HCT116 (cell line): ENCODE measurements at regions not wholly inside any gene's neighbourhood (a gene's known extent, or its start where the extent isn't known, plus 50 kb on each side); places are given as distances from the start of the nearest gene placed in this dataset.

Source experiments
- ATAC-seq: fragments of 200-7000 bp; cut with Tn5 transposase; 2 replicates; pipeline ENCODE4 v1.9.1; 2020; ENCODE audit warnings: mild to moderate bottlenecking, moderate library complexity
- BruUV-seq: library from RNA; stranded (reverse); fragments of 400-500 nt; replicated peaks from 2 replicates; lab custom pipeline; 2021; lab: Mats Ljungman, UMichigan
- CTCF ChIA-PET: fragments of 300-600 bp; sonication (Branson Sonifier 250); formaldehyde crosslinking; loops from one replicate; lab custom pipeline; 2021; ENCODE audit warnings: antibody characterized with exemption; lab: Charles Lee
- POLR2A ChIA-PET: fragments of 300-600, 350-600 bp; sonication (Branson Sonifier 250); formaldehyde crosslinking; loops from one replicate; lab custom pipeline; 2021; ENCODE audit warnings: antibody characterized with exemption; lab: Charles Lee
- RAD21 ChIA-PET, 2 experiments: fragments of 300-600 bp; sonication (Branson Sonifier 250); formaldehyde crosslinking; loops; one replicate each; lab custom pipeline; 2023; ENCODE audit warnings: low total read pairs in 2 of 2; ENCODE audit not compliant: uncharacterized antibody in 2 of 2, unreplicated experiment in 2 of 2, low non-redundant PET in 1 of 2; lab: Charles Lee
- DNase-seq: peaks from one replicate; pipeline ENCODE4 v3.0.0-alpha.2; 2010; ENCODE audit warnings: low read depth, low spot score
- H2AFZ ChIP-seq: fragments of 200-600 bp; shearing (Covaris generic), sonication (generic); 2 replicates; pipeline ENCODE4 v1.6.1; 2017; ENCODE audit warnings: low read depth, mixed run types, mixed read lengths, antibody characterized with exemption, low read length; ENCODE audit not compliant: poor library complexity, severe bottlenecking
- H3K27ac ChIP-seq: 2 replicates; pipeline ENCODE4 v1.5.1; 2012; ENCODE audit warnings: low read depth, low read length
- H3K27me3 ChIP-seq: fragments of 200-600 bp; sonication (generic); 2 replicates; pipeline ENCODE4 v1.6.1; 2016; ENCODE audit warnings: mixed run types, low read length, mixed read lengths; ENCODE audit not compliant: insufficient read depth
- H3K36me3 ChIP-seq, 2 experiments: fragments of 200-500 bp in 1 of 2; fragments of 200-600 bp in 1 of 2; sonication (Bioruptor generic) in 1 of 2; sonication (generic) in 1 of 2; 2 replicates each; pipeline versions ENCODE4 v1.5.1 to v1.6.1; 2014 to 2016; ENCODE audit warnings: low read length in 2 of 2, inconsistent platforms in 1 of 2, mixed read lengths in 1 of 2, mixed run types in 1 of 2; ENCODE audit not compliant: insufficient read depth in 2 of 2, control insufficient read depth in 1 of 2
- H3K4me1 ChIP-seq, 2 experiments: fragments of 200-600 bp in 1 of 2; sonication (generic) in 1 of 2; 2 replicates each; pipeline versions ENCODE4 v1.5.1 to v1.6.1; 2012 to 2017; ENCODE audit warnings: low read length in 2 of 2, inconsistent platforms in 1 of 2, mild to moderate bottlenecking in 1 of 2, mixed read lengths in 1 of 2, mixed run types in 1 of 2, moderate library complexity in 1 of 2; ENCODE audit not compliant: insufficient read depth in 2 of 2, control insufficient read depth in 1 of 2
- H3K4me2 ChIP-seq: fragments of 200-600 bp; sonication (generic); 2 replicates; pipeline ENCODE4 v1.6.1; 2017; ENCODE audit warnings: mixed run types, low read length, mixed read lengths
- H3K4me3 ChIP-seq, 2 experiments: fragments of 200-600 bp in 1 of 2; sonication (generic) in 1 of 2; replicated peaks in 1 of 2; 2 replicates each; pipeline ENCODE4 v1.5.1; 2011 to 2016; ENCODE audit warnings: low read length in 2 of 2, control low read depth in 1 of 2, low read depth in 1 of 2, mild to moderate bottlenecking in 1 of 2, mixed read lengths in 1 of 2, mixed run types in 1 of 2
- H3K79me2 ChIP-seq: fragments of 200-600 bp; sonication (generic); 2 replicates; pipeline ENCODE4 v1.6.1; 2017; ENCODE audit warnings: mild to moderate bottlenecking, mixed run types, low read length, moderate library complexity, mixed read lengths; ENCODE audit not compliant: insufficient read depth
- H3K9ac ChIP-seq: fragments of 200-600 bp; sonication (generic); 2 replicates; pipeline ENCODE4 v1.6.1; 2016; ENCODE audit warnings: low read length, mixed read lengths
- H3K9me2 ChIP-seq: fragments of 200-600 bp; sonication (generic), shearing (Covaris generic); 2 replicates; pipeline ENCODE4 v1.6.1; 2017; ENCODE audit warnings: mixed run types, mild to moderate bottlenecking, moderate library complexity; ENCODE audit not compliant: insufficient read depth
- H3K9me3 ChIP-seq, 2 experiments: fragments of 200-500 bp in 1 of 2; fragments of 200-600 bp in 1 of 2; sonication (Bioruptor generic) in 1 of 2; sonication (generic) in 1 of 2; 2 replicates each; pipeline ENCODE4 v1.6.1; 2014 to 2017; ENCODE audit warnings: low read length in 2 of 2, mixed read lengths in 2 of 2, inconsistent platforms in 1 of 2, low read depth in 1 of 2, mild to moderate bottlenecking in 1 of 2, mixed run types in 1 of 2, moderate library complexity in 1 of 2; ENCODE audit not compliant: control insufficient read depth in 1 of 2, insufficient read depth in 1 of 2
- H4K20me1 ChIP-seq: fragments of 200-600 bp; sonication (generic), shearing (Covaris generic); 2 replicates; pipeline ENCODE4 v1.6.1; 2017; ENCODE audit warnings: mixed run types, mild to moderate bottlenecking, moderate library complexity; ENCODE audit not compliant: insufficient read depth
- CEBPB ChIP-seq: IDR thresholded peaks from 2 replicates; pipeline ENCODE4 v1.6.1; 2012; ENCODE audit warnings: low read depth
- EGR1 ChIP-seq: IDR thresholded peaks from 2 replicates; pipeline ENCODE4 v1.6.1; 2012; ENCODE audit warnings: low read depth
- ELF1 ChIP-seq: IDR thresholded peaks from 2 replicates; pipeline ENCODE4 v1.6.1; 2012; ENCODE audit warnings: low read depth, borderline replicate concordance
- EZH2 ChIP-seq: fragments of 200-600 bp; sonication (generic); IDR thresholded peaks from 2 replicates; pipeline ENCODE4 v1.6.1; 2017; ENCODE audit warnings: antibody characterized with exemption, mixed run types
- EZH2phosphoT487 ChIP-seq: fragments of 200-600 bp; IDR thresholded peaks from 2 replicates; pipeline ENCODE4 v1.6.1; 2018; ENCODE audit warnings: antibody characterized with exemption, borderline replicate concordance
- JUND ChIP-seq: IDR thresholded peaks from 2 replicates; pipeline ENCODE4 v1.6.1; 2012
- RAD21 ChIP-seq: IDR thresholded peaks from 2 replicates; pipeline ENCODE4 v1.6.1; 2012; ENCODE audit warnings: low read depth, mild to moderate bottlenecking
- SP1 ChIP-seq: IDR thresholded peaks from 2 replicates; pipeline ENCODE4 v1.6.1; 2012; ENCODE audit warnings: low read depth
- SRF ChIP-seq: IDR thresholded peaks from 2 replicates; pipeline ENCODE4 v1.6.1; 2012; ENCODE audit warnings: low read depth
- YY1 ChIP-seq: IDR thresholded peaks from 2 replicates; pipeline ENCODE4 v1.6.1; 2011; ENCODE audit warnings: low read length, low read depth, moderate library complexity, mild to moderate bottlenecking; ENCODE audit not compliant: insufficient replicate concordance; ENCODE audit errors: extremely low read depth
- ZFX ChIP-seq: fragments of 450-650 bp; IDR thresholded peaks from 2 replicates; pipeline ENCODE4 v1.6.1; 2017
- ZNF274 ChIP-seq: fragments of 200-500 bp; sonication (Bioruptor generic); IDR thresholded peaks from 2 replicates; pipeline ENCODE4 v1.6.1; 2014; ENCODE audit warnings: mild to moderate bottlenecking, low read depth, low read length, inconsistent platforms
- intact Hi-C: fragments of 100-400 bp; cut with micrococcal nuclease; formaldehyde crosslinking; loops from 2 replicates; pipeline ENCODE4 v1.10.0; 2022
- TF ChIP-seq, protein P1 (sequence below), 3 experiments: fragments of 200-600 bp in 1 of 3; sonication (generic) in 1 of 3; IDR thresholded peaks in 2 of 3; conservative IDR thresholded peaks in 1 of 3; 2 replicates each; pipeline ENCODE4 v1.5.1; 2012 to 2017; ENCODE audit warnings: low read depth in 2 of 3, low read length in 2 of 3, antibody characterized with exemption in 1 of 3, borderline replicate concordance in 1 of 3, control low read depth in 1 of 3, mild to moderate bottlenecking in 1 of 3, mixed read lengths in 1 of 3, mixed run types in 1 of 3, moderate library complexity in 1 of 3; ENCODE audit not compliant: insufficient read depth in 1 of 3
- TF ChIP-seq, protein P2 (sequence below): IDR thresholded peaks from 2 replicates; pipeline ENCODE4 v1.6.1; 2012
- TF ChIP-seq, protein P3 (sequence below): IDR thresholded peaks from 2 replicates; pipeline ENCODE4 v1.6.1; 2011; ENCODE audit warnings: mild to moderate bottlenecking, low read length, moderate library complexity; ENCODE audit not compliant: insufficient replicate concordance; ENCODE audit errors: extremely low read depth
- TF ChIP-seq, protein P4 (sequence below): IDR thresholded peaks from 2 replicates; pipeline ENCODE4 v1.6.1; 2012

DNA sequence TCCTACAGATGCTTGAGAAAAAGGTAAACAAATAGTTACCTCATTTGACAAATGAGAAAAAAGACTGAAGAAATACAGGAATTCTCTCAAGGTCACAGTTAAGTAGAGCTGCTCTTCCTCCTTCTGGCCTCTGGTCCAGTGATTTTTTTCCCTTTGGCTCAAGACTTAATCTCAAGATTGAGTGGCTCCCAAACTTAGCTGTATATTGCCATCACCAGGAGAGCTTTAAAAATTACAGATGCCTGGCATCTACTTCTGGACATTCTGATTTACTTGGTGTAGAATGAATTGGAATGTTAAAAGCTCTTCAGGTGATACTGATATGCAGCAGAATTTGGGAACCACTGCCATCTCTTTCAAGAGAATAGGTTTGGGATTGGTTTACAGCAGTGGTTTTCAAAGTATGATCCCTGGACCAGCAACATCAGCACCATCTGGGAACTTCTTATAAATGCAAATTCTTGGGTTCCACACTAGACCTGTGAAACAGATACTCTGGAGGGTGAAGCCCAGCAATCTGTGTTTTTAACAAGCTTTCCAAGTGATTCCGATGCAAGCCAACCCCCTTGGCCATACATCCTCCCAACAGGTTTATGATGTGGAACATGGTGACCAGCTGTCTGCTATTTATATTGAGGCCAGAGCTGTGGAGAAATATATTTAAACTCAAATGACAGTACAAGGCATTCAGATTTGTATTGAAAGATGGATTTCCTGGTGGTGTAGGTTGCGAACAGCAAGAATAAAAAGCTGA is 333.0 kb upstream of the RARB start:
- ATAC-seq (no peak), DNase-seq (no peak)
- ChIA-PET POLR2A (no interaction called here), RAD21 (no interaction called here), CTCF (no interaction called here)
- Histone ChIP-seq H4K20me1 (no peaks in the 10 kb centered on the region), H3K9ac (no peak overlapping the region), H3K27ac (no peak overlapping the region), H3K4me3 (no peak overlapping the region), H3K27me3 (peaks cover 10% of the 10 kb centered on the region; the same call in 1 of the 2 replicates), H3K9me2 (no peaks in the 10 kb centered on the region), H3K4me2 (no peak overlapping the region), H2AFZ (no peak overlapping the region), H3K36me3 (no peaks in the 10 kb centered on the region), H3K4me1 (no peaks in the 10 kb centered on the region)
- TF ChIP-seq SP1 = no peak
- no peak for TF ChIP-seq SRF
- TF ChIP-seq, all 23 proteins: peak for 0
- Histone ChIP-seq H3K79me2 (no peaks in the 10 kb centered on the region), H3K9me3 (no peaks in the 10 kb centered on the region)
- intact Hi-C loops = no loop called here
- BruUV-seq = no TSS peak

DNA sequence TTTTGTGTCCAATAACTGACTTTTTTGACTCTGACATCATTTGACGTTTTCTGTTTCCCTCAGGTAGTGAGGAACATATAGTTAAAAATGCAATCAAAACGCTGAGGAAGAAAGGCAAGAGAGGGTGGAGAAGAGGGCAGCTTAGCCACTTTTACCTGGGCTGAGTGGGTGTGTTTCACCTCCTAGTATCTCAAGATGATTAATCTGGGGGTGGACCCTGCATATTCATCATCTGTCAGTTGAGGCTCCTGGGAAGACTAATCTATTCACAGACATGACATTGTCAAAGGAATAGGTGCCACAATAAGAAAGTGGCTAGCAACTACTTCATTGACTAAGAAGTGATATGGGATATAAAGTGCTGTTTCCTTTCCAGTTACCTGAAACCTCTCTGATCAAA is 331.5 kb upstream of the RARB start:
- Histone ChIP-seq H3K4me3 (no peak overlapping the region), H2AFZ (no peak overlapping the region), H3K4me2 (no peak overlapping the region), H4K20me1 (no peaks in the 10 kb centered on the region), H3K9me2 (no peaks in the 10 kb centered on the region), H3K27me3 (peaks cover 6% of the 10 kb centered on the region; the same call in 1 of the 2 replicates), H3K4me1 (no peaks in the 10 kb centered on the region), H3K36me3 (no peaks in the 10 kb centered on the region), H3K79me2 (no peaks in the 10 kb centered on the region), H3K9me3 (no peaks in the 10 kb centered on the region), H3K9ac (no peak overlapping the region), H3K27ac (no peak overlapping the region)
- TF ChIP-seq SP1 = no peak
- TF ChIP-seq EZH2 = no peak
- TF ChIP-seq JUND = no peak
- TF ChIP-seq ELF1 = no peak
- no peak for TF ChIP-seq ZFX
- no peak for TF ChIP-seq ZNF274
- TF ChIP-seq, protein P1, sequence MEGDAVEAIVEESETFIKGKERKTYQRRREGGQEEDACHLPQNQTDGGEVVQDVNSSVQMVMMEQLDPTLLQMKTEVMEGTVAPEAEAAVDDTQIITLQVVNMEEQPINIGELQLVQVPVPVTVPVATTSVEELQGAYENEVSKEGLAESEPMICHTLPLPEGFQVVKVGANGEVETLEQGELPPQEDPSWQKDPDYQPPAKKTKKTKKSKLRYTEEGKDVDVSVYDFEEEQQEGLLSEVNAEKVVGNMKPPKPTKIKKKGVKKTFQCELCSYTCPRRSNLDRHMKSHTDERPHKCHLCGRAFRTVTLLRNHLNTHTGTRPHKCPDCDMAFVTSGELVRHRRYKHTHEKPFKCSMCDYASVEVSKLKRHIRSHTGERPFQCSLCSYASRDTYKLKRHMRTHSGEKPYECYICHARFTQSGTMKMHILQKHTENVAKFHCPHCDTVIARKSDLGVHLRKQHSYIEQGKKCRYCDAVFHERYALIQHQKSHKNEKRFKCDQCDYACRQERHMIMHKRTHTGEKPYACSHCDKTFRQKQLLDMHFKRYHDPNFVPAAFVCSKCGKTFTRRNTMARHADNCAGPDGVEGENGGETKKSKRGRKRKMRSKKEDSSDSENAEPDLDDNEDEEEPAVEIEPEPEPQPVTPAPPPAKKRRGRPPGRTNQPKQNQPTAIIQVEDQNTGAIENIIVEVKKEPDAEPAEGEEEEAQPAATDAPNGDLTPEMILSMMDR (IDR thresholded peaks at IDR 0.05 in 2 of 3, conservative IDR thresholded peaks at IDR 0.05 in 1 of 3; ENCODE audit: borderline replicate concordance in 1 of 3, insufficient read depth in 1 of 3, low read depth in 2 of 3, low read length in 2 of 3) = no peak
- no peak for TF ChIP-seq RAD21
- no peak for TF ChIP-seq YY1
- TF ChIP-seq, protein P2, sequence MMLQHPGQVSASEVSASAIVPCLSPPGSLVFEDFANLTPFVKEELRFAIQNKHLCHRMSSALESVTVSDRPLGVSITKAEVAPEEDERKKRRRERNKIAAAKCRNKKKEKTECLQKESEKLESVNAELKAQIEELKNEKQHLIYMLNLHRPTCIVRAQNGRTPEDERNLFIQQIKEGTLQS = no peak
- no peak for TF ChIP-seq EZH2phosphoT487
- TF ChIP-seq CEBPB = no peak
- no peak for TF ChIP-seq EGR1
- TF ChIP-seq, protein P3, sequence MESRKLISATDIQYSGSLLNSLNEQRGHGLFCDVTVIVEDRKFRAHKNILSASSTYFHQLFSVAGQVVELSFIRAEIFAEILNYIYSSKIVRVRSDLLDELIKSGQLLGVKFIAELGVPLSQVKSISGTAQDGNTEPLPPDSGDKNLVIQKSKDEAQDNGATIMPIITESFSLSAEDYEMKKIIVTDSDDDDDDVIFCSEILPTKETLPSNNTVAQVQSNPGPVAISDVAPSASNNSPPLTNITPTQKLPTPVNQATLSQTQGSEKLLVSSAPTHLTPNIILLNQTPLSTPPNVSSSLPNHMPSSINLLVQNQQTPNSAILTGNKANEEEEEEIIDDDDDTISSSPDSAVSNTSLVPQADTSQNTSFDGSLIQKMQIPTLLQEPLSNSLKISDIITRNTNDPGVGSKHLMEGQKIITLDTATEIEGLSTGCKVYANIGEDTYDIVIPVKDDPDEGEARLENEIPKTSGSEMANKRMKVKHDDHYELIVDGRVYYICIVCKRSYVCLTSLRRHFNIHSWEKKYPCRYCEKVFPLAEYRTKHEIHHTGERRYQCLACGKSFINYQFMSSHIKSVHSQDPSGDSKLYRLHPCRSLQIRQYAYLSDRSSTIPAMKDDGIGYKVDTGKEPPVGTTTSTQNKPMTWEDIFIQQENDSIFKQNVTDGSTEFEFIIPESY = no peak
- TF ChIP-seq SRF = no peak
- TF ChIP-seq, protein P4, sequence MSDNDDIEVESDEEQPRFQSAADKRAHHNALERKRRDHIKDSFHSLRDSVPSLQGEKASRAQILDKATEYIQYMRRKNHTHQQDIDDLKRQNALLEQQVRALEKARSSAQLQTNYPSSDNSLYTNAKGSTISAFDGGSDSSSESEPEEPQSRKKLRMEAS = no peak
- no peak for ATAC-seq
- intact Hi-C loops = no loop called here
- no peak for DNase-seq
- ChIA-PET CTCF (no interaction called here), POLR2A (no interaction called here), RAD21 (no interaction called here)
- BruUV-seq = no TSS peak
